HepG2 (cell line): ENCODE measurements at regions not wholly inside any gene's neighbourhood (a gene's known extent, or its start where the extent isn't known, plus 50 kb on each side); places are given as distances from the start of the nearest gene placed in this dataset.

Experiments used
- ATAC-seq: fragments of 200-7000 bp; cut with Tn5 transposase; 3 replicates; pipeline ENCODE4 v1.9.1; 2020; ENCODE audit warnings: mild to moderate bottlenecking, moderate library complexity
- BruUV-seq: library from RNA; stranded (reverse); fragments of 400-500 nt; replicated peaks from 2 replicates; lab custom pipeline; 2021; lab: Mats Ljungman, UMichigan
- CTCF ChIA-PET: fragments of 300-600 bp; formaldehyde crosslinking; extraction: SDS; loops from one replicate; lab custom pipeline; 2021; ENCODE audit warnings: low total read pairs, inconsistent platforms, low intra/inter-chr PET ratio; lab: Yijun Ruan, JAX
- POLR2A ChIA-PET: fragments of 350-600 bp; sonication (Branson Sonifier 250); formaldehyde crosslinking; loops from one replicate; lab custom pipeline; 2020; ENCODE audit warnings: antibody characterized with exemption, inconsistent platforms; lab: Yijun Ruan, JAX
- DNase-seq: peaks from one replicate; pipeline ENCODE4 v3.0.0-alpha.2; 2015; ENCODE audit warnings: low spot score
- FAIRE-seq: peaks from 3 replicates; lab custom pipeline; 2011; peaks lifted over from hg19 to GRCh38; lab: Jason Lieb, UNC
- H2AFZ ChIP-seq: one replicate; pipeline ENCODE4 v1.6.1; 2011; ENCODE audit warnings: low read length, inconsistent platforms
- H3K27ac ChIP-seq: fragments of 300-600 bp; 3 replicates; pipeline ENCODE4 v1.8.0; 2011; ENCODE audit warnings: mixed run types, mild to moderate bottlenecking, mixed read lengths, low read length, inconsistent platforms; ENCODE audit not compliant: insufficient read depth; ENCODE audit errors: extremely low read length
- H3K27me3 ChIP-seq, 2 experiments: fragments of 200-600 bp in 1 of 2; 2 replicates in 1 of 2; 3 replicates in 1 of 2; pipeline versions ENCODE4 v1.6.0 to v1.8.0; 2011; ENCODE audit warnings: low read length in 2 of 2, mild to moderate bottlenecking in 2 of 2, moderate library complexity in 2 of 2, inconsistent platforms in 1 of 2; ENCODE audit not compliant: insufficient read depth in 2 of 2, control insufficient read depth in 1 of 2
- H3K36me3 ChIP-seq, 2 experiments: fragments of 200-600 bp in 1 of 2; replicated peaks in 1 of 2; 2 replicates in 1 of 2; 3 replicates in 1 of 2; pipeline versions ENCODE4 v1.5.1 to v1.8.0; 2011; ENCODE audit warnings: low read length in 2 of 2, inconsistent platforms in 1 of 2; ENCODE audit not compliant: insufficient read depth in 2 of 2, control insufficient read depth in 1 of 2
- H3K4me1 ChIP-seq: 2 replicates; pipeline ENCODE4 v1.5.1; 2012; ENCODE audit warnings: low read length, inconsistent platforms; ENCODE audit not compliant: insufficient read depth
- H3K4me2 ChIP-seq: 2 replicates; pipeline ENCODE4 v1.6.0; 2011; ENCODE audit warnings: low read depth, low read length, inconsistent platforms
- H3K4me3 ChIP-seq, 3 experiments: fragments of 200-600 bp in 1 of 3; sonication (generic), shearing (Covaris generic) in 1 of 3; replicated peaks in 1 of 3; 2 replicates each; pipeline ENCODE4 v1.5.1; 2011 to 2016; ENCODE audit warnings: low read length in 3 of 3, inconsistent platforms in 2 of 3, low read depth in 2 of 3, mild to moderate bottlenecking in 2 of 3, control low read depth in 1 of 3, mixed read lengths in 1 of 3; ENCODE audit not compliant: insufficient read depth in 1 of 3
- H3K79me2 ChIP-seq: one replicate; pipeline ENCODE4 v1.6.1; 2011; ENCODE audit warnings: low read length, inconsistent platforms; ENCODE audit not compliant: insufficient read depth
- H3K9ac ChIP-seq: 2 replicates; pipeline ENCODE4 v1.6.0; 2011; ENCODE audit warnings: mild to moderate bottlenecking, low read depth, low read length, inconsistent platforms; ENCODE audit not compliant: insufficient read depth
- H3K9me3 ChIP-seq: 2 replicates; pipeline ENCODE4 v1.5.1; 2012; ENCODE audit warnings: mild to moderate bottlenecking, low read length
- H4K20me1 ChIP-seq: 2 replicates; pipeline ENCODE4 v1.6.0; 2011; ENCODE audit warnings: inconsistent platforms, mild to moderate bottlenecking, low read length, moderate library complexity; ENCODE audit not compliant: insufficient read depth
- ARID2 ChIP-seq: sonication (generic); formaldehyde crosslinking; IDR thresholded peaks from 2 replicates; pipeline ENCODE4 v1.8.1; 2022; ENCODE audit warnings: mild to moderate bottlenecking, missing genetic modification reagents, borderline replicate concordance
- ATF3 ChIP-seq: sonication (generic); formaldehyde crosslinking; IDR thresholded peaks from 2 replicates; pipeline ENCODE4 v1.4.0; 2020; ENCODE audit warnings: missing genetic modification reagents
- CREB3 ChIP-seq: sonication (generic); formaldehyde crosslinking; IDR thresholded peaks from 2 replicates; pipeline ENCODE4 v1.5.0; 2020; ENCODE audit warnings: missing genetic modification reagents
- HNF1B ChIP-seq: sonication (generic); formaldehyde crosslinking; IDR thresholded peaks from 2 replicates; pipeline ENCODE4 v1.5.1; 2020; ENCODE audit warnings: mild to moderate bottlenecking, moderate library complexity, missing genetic modification reagents
- HOXA5 ChIP-seq: sonication (generic); formaldehyde crosslinking; IDR thresholded peaks from 2 replicates; pipeline ENCODE4 v1.4.0; 2020; ENCODE audit warnings: missing genetic modification reagents
- JUN ChIP-seq: sonication (generic); formaldehyde crosslinking; IDR thresholded peaks from 2 replicates; pipeline ENCODE4 v1.4.0; 2020; ENCODE audit warnings: mild to moderate bottlenecking, missing genetic modification reagents
- NCOA2 ChIP-seq: sonication (generic); formaldehyde crosslinking; IDR thresholded peaks from 2 replicates; pipeline ENCODE4 v1.8.0; 2022; ENCODE audit warnings: inconsistent platforms
- PHF21A ChIP-seq: sonication (generic); formaldehyde crosslinking; IDR thresholded peaks from 2 replicates; pipeline ENCODE4 v1.5.0; 2020; ENCODE audit warnings: mild to moderate bottlenecking, missing genetic modification reagents
- PTBP1 ChIP-seq: fragments of 200-400 bp; formaldehyde crosslinking; IDR thresholded peaks from 2 replicates; pipeline ENCODE4 v1.6.1; 2018; ENCODE audit warnings: low read length, low read depth; ENCODE audit not compliant: poor library complexity, severe bottlenecking
- RBM22 ChIP-seq: fragments of 200-400 bp; formaldehyde crosslinking; optimal IDR thresholded peaks from 2 replicates; pipeline ENCODE3; 2017; ENCODE audit warnings: mild to moderate bottlenecking, low read length, moderate library complexity
- RBM39 ChIP-seq: fragments of 200-400 bp; formaldehyde crosslinking; IDR thresholded peaks from one replicate; pipeline ENCODE4 v1.6.1; 2018; ENCODE audit warnings: antibody characterized with exemption, mild to moderate bottlenecking, low read depth, low read length; ENCODE audit not compliant: poor library complexity, severe bottlenecking
- SSRP1 ChIP-seq: IDR thresholded peaks from 2 replicates; pipeline ENCODE4 v1.6.1; 2016; ENCODE audit warnings: control low read depth
- STAT5B ChIP-seq: sonication (generic); formaldehyde crosslinking; IDR thresholded peaks from 2 replicates; pipeline ENCODE4 v1.4.0; 2020; ENCODE audit warnings: missing genetic modification reagents
- ZBTB3 ChIP-seq: sonication (generic); formaldehyde crosslinking; IDR thresholded peaks from 2 replicates; pipeline ENCODE4 v1.4.0; 2020; ENCODE audit warnings: low read depth, mild to moderate bottlenecking, moderate library complexity, missing genetic modification reagents, borderline replicate concordance
- ZNF225 ChIP-seq: sonication (generic); formaldehyde crosslinking; IDR thresholded peaks from 2 replicates; pipeline ENCODE4 v1.4.0; 2020; ENCODE audit warnings: mild to moderate bottlenecking, missing genetic modification reagents
- ZNF589 ChIP-seq: sonication (generic); formaldehyde crosslinking; conservative IDR thresholded peaks from 2 replicates; pipeline ENCODE4 v1.8.0; 2022; ENCODE audit warnings: mild to moderate bottlenecking, moderate library complexity, missing genetic modification reagents
- WGBS: methylation state at CpG from one replicate; pipeline ENCODE4 v1.1.6; 2017; ENCODE audit warnings: low lambda C conversion rate; 5-methylcytosine and 5-hydroxymethylcytosine counted together
- in situ Hi-C: cut with HindIII; loops from 2 replicates; pipeline ENCODE4 v1.10.0; 2017; ENCODE audit warnings: low pct_unique_long_range_greater_than_20kb; ENCODE audit not compliant: extremely low pct_ligation_motif_present
- intact Hi-C: fragments of 100-400 bp; cut with micrococcal nuclease; formaldehyde crosslinking; loops from one replicate; pipeline ENCODE4 v1.10.0; 2022; ENCODE audit not compliant: unreplicated experiment

- CTCF ChIA-PET = no interaction called here
- H3K27ac ChIP-seq = no peak overlapping the region
- no peaks in the 10 kb centered on the region for H4K20me1 ChIP-seq
- no peaks in the 10 kb centered on the region for H3K27me3 ChIP-seq
- intact Hi-C loops = no loop called here
- peaks cover 44% of the 10 kb centered on the region for H3K9me3 ChIP-seq
- 0% methylated on average over 1 of the region's 1 CpG for WGBS
- FAIRE-seq (no peak), ATAC-seq (no peak)
- no peaks in the 10 kb centered on the region for H3K4me1 ChIP-seq
- H3K9ac ChIP-seq = no peak overlapping the region
- H3K36me3 ChIP-seq = no peaks in the 10 kb centered on the region
- H3K4me3 ChIP-seq = no peak overlapping the region
- H3K79me2 ChIP-seq = no peaks in the 10 kb centered on the region
- TF ChIP-seq ZBTB3 (CRISPR knock-in tag) = no peak
- TF ChIP-seq PTBP1 = no peak
- TF ChIP-seq NCOA2 (CRISPR knock-in tag) = no peak
- TF ChIP-seq HNF1B = no peak
- no peak for TF ChIP-seq ARID2 (CRISPR knock-in tag)
- TF ChIP-seq RBM39 = no peak
- no peak for TF ChIP-seq RBM22
- TF ChIP-seq SSRP1 (CRISPR knock-in tag) = no peak
- TF ChIP-seq CREB3 (CRISPR knock-in tag) = no peak
- no peak for TF ChIP-seq ZNF225 (CRISPR knock-in tag)
- no peak for TF ChIP-seq ATF3 (CRISPR knock-in tag)
- TF ChIP-seq JUN (CRISPR knock-in tag) = no peak
- TF ChIP-seq ZNF589 (CRISPR knock-in tag) = no peak
- no peak for TF ChIP-seq HOXA5 (CRISPR knock-in tag)
- TF ChIP-seq STAT5B (CRISPR knock-in tag) = no peak
- TF ChIP-seq PHF21A (CRISPR knock-in tag) = no peak
- TF ChIP-seq, all 625 proteins: peak for 0
- POLR2A ChIA-PET = no interaction called here
- in situ Hi-C loops = no loop called here
- no TSS peak for BruUV-seq
- no peak overlapping the region for H2AFZ ChIP-seq
- H3K4me2 ChIP-seq = no peak overlapping the region
- no peak for DNase-seq
These were observed 165.3 kb upstream of the SYT4 start for GRCh38 chr18:43442571-43442970.
